Loucy (cell line): ENCODE measurements at regions not wholly inside any gene's neighbourhood (a gene's known extent, or its start where the extent isn't known, plus 50 kb on each side); places are given as distances from the start of the nearest gene placed in this dataset.

Source experiments
- EZH2phosphoT487 ChIP-seq: fragments of 200-600 bp; IDR thresholded peaks from 2 replicates; pipeline ENCODE4 v1.6.1; 2018; ENCODE audit warnings: antibody characterized with exemption, mild to moderate bottlenecking, moderate library complexity, borderline replicate concordance
- TF ChIP-seq, protein P1 (sequence below): fragments of 200-600 bp; sonication (generic); conservative IDR thresholded peaks from 2 replicates; pipeline ENCODE4 v1.5.1; 2014; ENCODE audit warnings: mild to moderate bottlenecking, antibody characterized with exemption, low read length

DNA sequence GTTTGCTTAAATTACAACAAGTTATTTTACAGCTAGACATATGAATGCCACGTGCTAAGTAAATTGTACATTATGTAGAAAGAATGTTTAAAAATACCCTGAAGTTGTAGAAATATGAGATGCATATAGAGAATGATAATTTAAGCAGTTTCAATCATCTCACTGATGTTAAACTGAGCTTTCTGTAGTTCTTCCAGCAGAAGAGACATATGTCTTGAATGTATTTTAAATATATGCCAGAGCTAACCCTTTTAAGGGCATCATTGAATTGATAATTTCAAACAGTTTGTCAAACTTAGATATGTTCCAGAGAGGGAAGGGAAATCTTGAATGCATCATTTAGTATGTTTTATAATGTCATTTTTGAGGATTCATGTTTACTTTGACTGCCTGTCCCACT lies 255.2 kb downstream of the MDFIC start:
- TF ChIP-seq, protein P1, sequence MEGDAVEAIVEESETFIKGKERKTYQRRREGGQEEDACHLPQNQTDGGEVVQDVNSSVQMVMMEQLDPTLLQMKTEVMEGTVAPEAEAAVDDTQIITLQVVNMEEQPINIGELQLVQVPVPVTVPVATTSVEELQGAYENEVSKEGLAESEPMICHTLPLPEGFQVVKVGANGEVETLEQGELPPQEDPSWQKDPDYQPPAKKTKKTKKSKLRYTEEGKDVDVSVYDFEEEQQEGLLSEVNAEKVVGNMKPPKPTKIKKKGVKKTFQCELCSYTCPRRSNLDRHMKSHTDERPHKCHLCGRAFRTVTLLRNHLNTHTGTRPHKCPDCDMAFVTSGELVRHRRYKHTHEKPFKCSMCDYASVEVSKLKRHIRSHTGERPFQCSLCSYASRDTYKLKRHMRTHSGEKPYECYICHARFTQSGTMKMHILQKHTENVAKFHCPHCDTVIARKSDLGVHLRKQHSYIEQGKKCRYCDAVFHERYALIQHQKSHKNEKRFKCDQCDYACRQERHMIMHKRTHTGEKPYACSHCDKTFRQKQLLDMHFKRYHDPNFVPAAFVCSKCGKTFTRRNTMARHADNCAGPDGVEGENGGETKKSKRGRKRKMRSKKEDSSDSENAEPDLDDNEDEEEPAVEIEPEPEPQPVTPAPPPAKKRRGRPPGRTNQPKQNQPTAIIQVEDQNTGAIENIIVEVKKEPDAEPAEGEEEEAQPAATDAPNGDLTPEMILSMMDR, result no peak
- TF ChIP-seq EZH2phosphoT487, result no peak
